ENCODE measurements at regions not wholly inside any gene's neighbourhood (a gene's known extent, or its start where the extent isn't known, plus 50 kb on each side); places are given as distances from the start of the nearest gene placed in this dataset.

- TF ChIP-seq EP300 (IDR thresholded peaks at IDR 0.05; ENCODE audit: borderline replicate concordance) (no peak), REST (IDR thresholded peaks at IDR 0.05; ENCODE audit: low read depth) (no peak), CEBPB (IDR thresholded peaks at IDR 0.05) (no peak), EGR1 (IDR thresholded peaks at IDR 0.05) (no peak), YY1 (IDR thresholded peaks at IDR 0.05; ENCODE audit: low read depth) (no peak), MAX (IDR thresholded peaks at IDR 0.05) (no peak), TAF1 (IDR thresholded peaks at IDR 0.05; ENCODE audit: low read depth) (no peak)
- TF ChIP-seq, protein P1, sequence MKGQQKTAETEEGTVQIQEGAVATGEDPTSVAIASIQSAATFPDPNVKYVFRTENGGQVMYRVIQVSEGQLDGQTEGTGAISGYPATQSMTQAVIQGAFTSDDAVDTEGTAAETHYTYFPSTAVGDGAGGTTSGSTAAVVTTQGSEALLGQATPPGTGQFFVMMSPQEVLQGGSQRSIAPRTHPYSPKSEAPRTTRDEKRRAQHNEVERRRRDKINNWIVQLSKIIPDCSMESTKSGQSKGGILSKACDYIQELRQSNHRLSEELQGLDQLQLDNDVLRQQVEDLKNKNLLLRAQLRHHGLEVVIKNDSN (IDR thresholded peaks at IDR 0.05) = no peak
Observed at GRCh38 chr12:16130343-16130742, 147.1 kb downstream of the SLC15A5 start.

Data from Ishikawa (cell line).